ENCODE measurements at regions not wholly inside any gene's neighbourhood (a gene's known extent, or its start where the extent isn't known, plus 50 kb on each side); places are given as distances from the start of the nearest gene placed in this dataset.
"Not testable (repeated sequence)": the region's sequence is repeated elsewhere in the genome, so short reads cannot be mapped to it uniquely, and the experiment has no call there.

- TF ChIP-seq ZFX (IDR thresholded peaks at IDR 0.05; ENCODE audit: borderline replicate concordance) = no peak
- TF ChIP-seq CTCF (IDR thresholded peaks at IDR 0.05) = no peak
- no peak overlapping the region for H3K27ac ChIP-seq
These were observed 93.6 kb upstream of the CCDC91 start for GRCh38 chr12:28096649-28097048.

- no peak overlapping the region for H3K27ac ChIP-seq
- TF ChIP-seq ZFX (IDR thresholded peaks at IDR 0.05; ENCODE audit: borderline replicate concordance) (no peak), CTCF (IDR thresholded peaks at IDR 0.05) (no peak)
These were observed 93.0 kb upstream of the CCDC91 start for GRCh38 chr12:28097221-28097620.

- not testable (repeated sequence) for H3K27ac ChIP-seq
These were observed 91.0 kb upstream of the CCDC91 start for GRCh38 chr12:28099245-28099644.

GRCh38 chr12:28099871-28100270, 90.4 kb upstream of the CCDC91 start:
- H3K27ac ChIP-seq = no peak overlapping the region
- TF ChIP-seq CTCF (IDR thresholded peaks at IDR 0.05) (no peak), ZFX (IDR thresholded peaks at IDR 0.05; ENCODE audit: borderline replicate concordance) (no peak)

GRCh38 chr12:28100717-28101116, 89.5 kb upstream of the CCDC91 start:
- no peak overlapping the region for H3K27ac ChIP-seq
- TF ChIP-seq CTCF (IDR thresholded peaks at IDR 0.05) (no peak), ZFX (IDR thresholded peaks at IDR 0.05; ENCODE audit: borderline replicate concordance) (no peak)

GRCh38 chr12:28104316-28104715, 85.9 kb upstream of the CCDC91 start:
- H3K27ac ChIP-seq = no peak overlapping the region
- TF ChIP-seq ZFX (IDR thresholded peaks at IDR 0.05; ENCODE audit: borderline replicate concordance) (no peak), CTCF (IDR thresholded peaks at IDR 0.05) (no peak)

- no peak overlapping the region for H3K27ac ChIP-seq
- no peak for TF ChIP-seq ZFX (IDR thresholded peaks at IDR 0.05; ENCODE audit: borderline replicate concordance)
- no peak for TF ChIP-seq CTCF (IDR thresholded peaks at IDR 0.05)
These were observed 85.1 kb upstream of the CCDC91 start for GRCh38 chr12:28104903-28105864.

All from 22Rv1 (cell line).